ENCODE measurements at regions not wholly inside any gene's neighbourhood (a gene's known extent, or its start where the extent isn't known, plus 50 kb on each side); places are given as distances from the start of the nearest gene placed in this dataset.
A peak's percentile ranks its signal among the peaks of the same experiment; 100 is the strongest.

- DNase-seq (ENCODE audit: low read depth): no peak
- no peak overlapping the region for H3K4me3 ChIP-seq (ENCODE audit: low read length)
- TF ChIP-seq CTCF (conservative IDR thresholded peaks at IDR 0.05; ENCODE audit: low read length): no peak
Observed at GRCh38 chr1:214199585-214199984, 81.4 kb upstream of the SMYD2 start.

DNA sequence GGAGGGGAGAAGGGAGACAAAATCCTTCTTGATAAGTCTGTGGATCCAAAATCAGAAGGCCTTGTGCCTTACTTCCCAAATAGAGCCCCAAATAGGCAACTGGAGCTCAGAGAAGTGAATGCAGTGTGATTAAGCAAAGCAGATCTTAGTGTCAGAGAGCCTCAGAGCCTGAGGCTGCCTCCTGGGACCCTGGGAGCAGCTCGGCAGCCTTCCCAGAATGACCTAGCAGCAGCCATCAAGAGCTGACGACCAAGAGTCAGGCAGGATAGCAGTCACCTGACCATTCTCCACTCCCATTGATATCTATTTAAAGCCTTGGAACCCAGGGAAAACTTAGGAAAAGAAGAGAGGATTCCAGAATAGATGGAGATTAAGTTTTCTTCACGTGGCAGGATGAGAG is 78.0 kb upstream of the SMYD2 start:
- H3K4me3 ChIP-seq (ENCODE audit: low read length): no peak overlapping the region
- DNase-seq (ENCODE audit: low read depth): no peak
- no peak for TF ChIP-seq CTCF (conservative IDR thresholded peaks at IDR 0.05; ENCODE audit: low read length)

DNA sequence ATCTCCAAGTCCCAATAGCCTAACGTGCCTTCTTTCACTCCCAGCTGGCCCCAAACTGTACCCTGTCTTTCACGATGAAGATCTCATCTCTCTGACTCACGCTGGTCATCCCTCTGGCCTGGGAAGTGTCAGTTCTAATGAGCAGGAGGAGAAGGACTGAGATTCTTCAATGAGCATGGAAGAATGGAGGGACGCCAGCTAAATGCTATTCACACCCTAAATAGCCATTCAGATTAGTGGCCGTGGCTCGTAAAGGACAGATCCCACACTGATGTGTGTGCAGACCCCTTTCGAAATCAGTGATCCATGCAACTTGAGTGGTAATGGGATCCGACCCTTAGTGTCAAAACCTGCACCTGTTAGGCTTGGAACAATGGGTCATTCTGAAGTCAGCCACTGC is 75.9 kb upstream of the SMYD2 start:
- TF ChIP-seq CTCF (conservative IDR thresholded peaks at IDR 0.05; ENCODE audit: low read length): no peak

GRCh38 chr1:214208460-214208859 is 72.5 kb upstream of the SMYD2 start:
- no peak for TF ChIP-seq CTCF (conservative IDR thresholded peaks at IDR 0.05; ENCODE audit: low read length)
- no peak for DNase-seq (ENCODE audit: low read depth)
- no peak overlapping the region for H3K4me3 ChIP-seq (ENCODE audit: low read length)

More for the DNA sequence above, 75.9 kb upstream of the SMYD2 start:
- no peak for DNase-seq (ENCODE audit: low read depth)
- no peak overlapping the region for H3K4me3 ChIP-seq (ENCODE audit: low read length)

- no peak for DNase-seq (ENCODE audit: low read depth)
- H3K4me3 ChIP-seq (ENCODE audit: low read length): no peak overlapping the region
- no peak for TF ChIP-seq CTCF (conservative IDR thresholded peaks at IDR 0.05; ENCODE audit: low read length)
Observed at GRCh38 chr1:214209260-214209808, 71.6 kb upstream of the SMYD2 start.

DNA sequence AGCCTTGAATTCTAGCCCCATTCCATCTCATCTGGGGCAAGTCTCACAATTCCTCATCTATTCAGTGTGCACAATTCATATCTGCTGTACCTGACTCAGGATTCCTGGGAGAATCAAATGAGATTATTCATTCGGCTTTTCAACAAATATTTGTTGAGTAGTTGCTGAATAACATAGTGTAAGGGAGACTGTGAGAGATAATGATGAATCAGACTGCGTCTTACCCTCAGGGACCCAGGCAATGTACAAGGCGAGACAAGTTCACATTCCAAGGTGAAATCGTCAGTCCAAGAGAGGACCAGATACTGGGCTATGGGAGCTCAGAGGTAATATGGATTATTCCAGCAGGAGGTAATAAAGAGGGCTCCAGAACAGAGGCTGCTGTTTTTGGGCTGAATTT is 67.8 kb upstream of the SMYD2 start:
- no peak for TF ChIP-seq CTCF (conservative IDR thresholded peaks at IDR 0.05; ENCODE audit: low read length)
- peak; percentile 28 for DNase-seq (ENCODE audit: low read depth)
- H3K4me3 ChIP-seq (ENCODE audit: low read length): no peak overlapping the region

DNA sequence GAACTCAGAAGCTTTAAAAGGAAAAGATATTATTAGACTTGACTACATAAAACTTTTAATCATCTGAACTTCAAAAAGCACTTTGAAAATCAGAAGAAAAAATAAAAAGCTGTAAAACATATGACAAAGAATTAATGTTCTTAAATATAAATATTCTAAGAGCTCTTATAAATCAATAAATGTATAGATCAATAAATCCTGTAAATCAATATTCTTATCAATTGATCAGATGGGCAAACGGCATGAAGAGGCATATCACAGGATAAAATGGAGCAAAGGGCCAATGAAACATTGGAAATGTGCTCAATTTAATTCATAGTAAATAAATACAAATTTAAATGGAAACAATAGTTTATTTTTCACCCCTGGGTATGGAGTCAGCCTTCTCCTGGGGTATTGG is 66.1 kb upstream of the SMYD2 start:
- DNase-seq (ENCODE audit: low read depth): no peak
- TF ChIP-seq CTCF (conservative IDR thresholded peaks at IDR 0.05; ENCODE audit: low read length): no peak
- H3K4me3 ChIP-seq (ENCODE audit: low read length): no peak overlapping the region
